ENCODE measurements at regions not wholly inside any gene's neighbourhood (a gene's known extent, or its start where the extent isn't known, plus 50 kb on each side); places are given as distances from the start of the nearest gene placed in this dataset.
"Not testable (repeated sequence)": the region's sequence is repeated elsewhere in the genome, so short reads cannot be mapped to it uniquely, and the experiment has no call there.

GRCh38 chr1:4128616-4129015, 228.5 kb upstream of the C1orf174 start:
- Histone ChIP-seq H3K4me1 (ENCODE audit: control insufficient read depth in 1 of 2, insufficient read depth in 2 of 2, low read length in 2 of 2) (no peaks in the 10 kb centered on the region), H3K27me3 (ENCODE audit: low read depth, low read length) (no peaks in the 10 kb centered on the region), H3K27ac (ENCODE audit: low read length) (no peak overlapping the region), H3K9me3 (ENCODE audit: control insufficient read depth in 1 of 2, low read length in 2 of 2) (no peaks in the 10 kb centered on the region), H3K36me3 (ENCODE audit: control insufficient read depth in 1 of 2, insufficient read depth in 2 of 2, low read length in 2 of 2) (no peaks in the 10 kb centered on the region), H3K4me3 (ENCODE audit: low read depth in 1 of 2, low read length in 2 of 2) (no peak overlapping the region)

- Histone ChIP-seq H3K27ac (ENCODE audit: low read length) (no peak overlapping the region), H3K4me3 (ENCODE audit: low read depth in 1 of 2, low read length in 2 of 2) (no peak overlapping the region), H3K4me1 (ENCODE audit: control insufficient read depth in 1 of 2, insufficient read depth in 2 of 2, low read length in 2 of 2) (no peaks in the 10 kb centered on the region), H3K9me3 (ENCODE audit: control insufficient read depth in 1 of 2, low read length in 2 of 2) (no peaks in the 10 kb centered on the region), H3K36me3 (ENCODE audit: control insufficient read depth in 1 of 2, insufficient read depth in 2 of 2, low read length in 2 of 2) (no peaks in the 10 kb centered on the region), H3K27me3 (ENCODE audit: low read depth, low read length) (no peaks in the 10 kb centered on the region)
These were observed 229.6 kb upstream of the C1orf174 start for GRCh38 chr1:4129693-4130092.

- Histone ChIP-seq H3K36me3 (ENCODE audit: control insufficient read depth in 1 of 2, insufficient read depth in 2 of 2, low read length in 2 of 2) (no peaks in the 10 kb centered on the region), H3K27ac (ENCODE audit: low read length) (no peak overlapping the region), H3K4me1 (ENCODE audit: control insufficient read depth in 1 of 2, insufficient read depth in 2 of 2, low read length in 2 of 2) (no peaks in the 10 kb centered on the region), H3K9me3 (ENCODE audit: control insufficient read depth in 1 of 2, low read length in 2 of 2) (no peaks in the 10 kb centered on the region), H3K27me3 (ENCODE audit: low read depth, low read length) (no peaks in the 10 kb centered on the region), H3K4me3 (ENCODE audit: low read depth in 1 of 2, low read length in 2 of 2) (no peak overlapping the region)
These were observed 230.0 kb upstream of the C1orf174 start for GRCh38 chr1:4130096-4130495.

DNA sequence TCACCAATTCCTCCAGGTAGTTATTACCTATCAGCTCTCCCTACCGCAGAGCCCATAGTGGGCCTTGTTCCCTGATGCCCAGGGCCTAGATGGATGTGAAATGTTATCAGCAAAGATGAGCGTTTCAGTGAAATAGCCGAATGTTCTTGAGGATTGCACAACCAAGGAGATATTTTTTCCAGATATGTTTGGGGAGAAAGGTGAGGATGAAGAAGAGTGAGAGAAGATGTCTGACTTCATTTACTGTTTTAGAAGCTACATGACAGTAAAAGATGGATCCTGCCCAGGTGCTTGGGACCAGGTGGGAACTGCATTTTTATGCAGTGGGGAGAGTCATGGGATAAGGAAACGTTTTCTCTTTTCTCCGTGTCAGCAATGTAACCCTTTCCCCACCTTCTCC, 231.7 kb upstream of the C1orf174 start:
- Histone ChIP-seq H3K27me3 (ENCODE audit: low read depth, low read length) (no peaks in the 10 kb centered on the region), H3K27ac (ENCODE audit: low read length) (no peak overlapping the region), H3K4me1 (ENCODE audit: control insufficient read depth in 1 of 2, insufficient read depth in 2 of 2, low read length in 2 of 2) (no peaks in the 10 kb centered on the region), H3K4me3 (ENCODE audit: low read depth in 1 of 2, low read length in 2 of 2) (no peak overlapping the region), H3K9me3 (ENCODE audit: control insufficient read depth in 1 of 2, low read length in 2 of 2) (peaks cover 0 to 5% of the 10 kb centered on the region in 2 donors), H3K36me3 (ENCODE audit: control insufficient read depth in 1 of 2, insufficient read depth in 2 of 2, low read length in 2 of 2) (no peaks in the 10 kb centered on the region)

- H3K9me3 ChIP-seq (ENCODE audit: control insufficient read depth in 1 of 2, low read length in 2 of 2), result peaks cover 0 to 5% of the 10 kb centered on the region in 2 donors
These were observed 232.6 kb upstream of the C1orf174 start for GRCh38 chr1:4132352-4133296.

GRCh38 chr1:4133297-4133938, 233.3 kb upstream of the C1orf174 start:
- H3K36me3 ChIP-seq (ENCODE audit: control insufficient read depth in 1 of 2, insufficient read depth in 2 of 2, low read length in 2 of 2), result no peaks in the 10 kb centered on the region
- no peak overlapping the region for H3K4me3 ChIP-seq (ENCODE audit: low read depth in 1 of 2, low read length in 2 of 2)
- H3K27me3 ChIP-seq (ENCODE audit: low read depth, low read length), result no peaks in the 10 kb centered on the region
- no peak overlapping the region for H3K27ac ChIP-seq (ENCODE audit: low read length)
- no peaks in the 10 kb centered on the region for H3K4me1 ChIP-seq (ENCODE audit: control insufficient read depth in 1 of 2, insufficient read depth in 2 of 2, low read length in 2 of 2)
- peaks cover 0 to 5% of the 10 kb centered on the region in 2 donors for H3K9me3 ChIP-seq (ENCODE audit: control insufficient read depth in 1 of 2, low read length in 2 of 2)

More at GRCh38 chr1:4132352-4133296, 232.6 kb upstream of the C1orf174 start:
- Histone ChIP-seq H3K36me3 (ENCODE audit: control insufficient read depth in 1 of 2, insufficient read depth in 2 of 2, low read length in 2 of 2) (no peaks in the 10 kb centered on the region), H3K4me3 (ENCODE audit: low read depth in 1 of 2, low read length in 2 of 2) (no peak overlapping the region), H3K4me1 (ENCODE audit: control insufficient read depth in 1 of 2, insufficient read depth in 2 of 2, low read length in 2 of 2) (no peaks in the 10 kb centered on the region), H3K27me3 (ENCODE audit: low read depth, low read length) (no peaks in the 10 kb centered on the region), H3K27ac (ENCODE audit: low read length) (no peak overlapping the region)

- H3K36me3 ChIP-seq (ENCODE audit: control insufficient read depth in 1 of 2, insufficient read depth in 2 of 2, low read length in 2 of 2), result no peaks in the 10 kb centered on the region
- no peaks in the 10 kb centered on the region for H3K27me3 ChIP-seq (ENCODE audit: low read depth, low read length)
- H3K27ac ChIP-seq (ENCODE audit: low read length), result no peak overlapping the region
- H3K9me3 ChIP-seq (ENCODE audit: control insufficient read depth in 1 of 2, low read length in 2 of 2), result peaks cover 0 to 5% of the 10 kb centered on the region in 2 donors
- no peaks in the 10 kb centered on the region for H3K4me1 ChIP-seq (ENCODE audit: control insufficient read depth in 1 of 2, insufficient read depth in 2 of 2, low read length in 2 of 2)
- no peak overlapping the region for H3K4me3 ChIP-seq (ENCODE audit: low read depth in 1 of 2, low read length in 2 of 2)
These were observed 233.9 kb upstream of the C1orf174 start for GRCh38 chr1:4133939-4134321.

GRCh38 chr1:4135853-4136252, 235.8 kb upstream of the C1orf174 start:
- not testable (repeated sequence) for H3K4me3 ChIP-seq (ENCODE audit: low read depth in 1 of 2, low read length in 2 of 2); H3K4me1 ChIP-seq (ENCODE audit: control insufficient read depth in 1 of 2, insufficient read depth in 2 of 2, low read length in 2 of 2); H3K36me3 ChIP-seq (ENCODE audit: control insufficient read depth in 1 of 2, insufficient read depth in 2 of 2, low read length in 2 of 2); H3K9me3 ChIP-seq (ENCODE audit: control insufficient read depth in 1 of 2, low read length in 2 of 2); H3K27ac ChIP-seq (ENCODE audit: low read length); H3K27me3 ChIP-seq (ENCODE audit: low read depth, low read length)

DNA sequence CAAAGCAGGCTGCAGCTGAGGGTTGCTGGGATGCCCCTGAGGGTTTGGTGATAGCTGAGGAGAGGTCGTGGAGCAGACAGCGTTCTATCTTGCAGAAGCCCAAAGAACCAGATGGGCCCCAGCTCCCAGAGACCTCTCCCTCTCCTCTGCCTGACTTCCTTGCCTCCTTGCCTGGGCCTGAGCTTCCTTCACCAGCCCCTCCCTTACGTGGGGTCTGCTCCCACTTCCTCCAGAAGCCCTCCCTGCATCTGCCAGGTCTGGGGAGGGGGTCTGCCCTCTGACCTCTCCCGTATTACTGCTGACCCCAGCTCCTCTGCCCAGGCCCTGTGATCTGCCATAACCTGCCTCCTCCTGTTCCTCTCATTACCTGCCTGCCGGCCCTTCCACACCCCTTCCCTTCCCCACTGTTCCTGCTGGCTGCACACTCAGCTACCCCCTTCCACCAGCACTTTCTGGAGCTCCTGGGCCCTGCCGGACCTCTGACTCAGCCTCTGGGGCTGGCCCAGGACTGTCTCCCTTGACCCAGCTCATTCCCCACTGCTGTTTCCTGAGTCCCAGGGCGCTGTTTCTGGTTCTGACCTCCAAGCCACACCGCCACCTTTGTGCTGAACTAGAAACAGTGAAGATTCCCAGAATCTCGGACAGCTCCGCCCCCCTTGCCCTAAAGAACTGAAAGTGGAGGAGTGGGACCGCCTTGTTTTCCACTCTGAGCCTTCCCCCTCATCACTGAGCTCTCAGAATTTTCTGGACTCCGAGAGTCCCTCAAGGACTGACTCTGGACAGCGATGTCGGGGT, 237.7 kb upstream of the C1orf174 start:
- peaks cover 0 to 5% of the 10 kb centered on the region in 2 donors for H3K9me3 ChIP-seq (ENCODE audit: control insufficient read depth in 1 of 2, low read length in 2 of 2)
- H3K4me3 ChIP-seq (ENCODE audit: low read depth in 1 of 2, low read length in 2 of 2), result no peak overlapping the region
- H3K4me1 ChIP-seq (ENCODE audit: control insufficient read depth in 1 of 2, insufficient read depth in 2 of 2, low read length in 2 of 2), result no peaks in the 10 kb centered on the region
- H3K27me3 ChIP-seq (ENCODE audit: low read depth, low read length), result no peaks in the 10 kb centered on the region
- no peaks in the 10 kb centered on the region for H3K36me3 ChIP-seq (ENCODE audit: control insufficient read depth in 1 of 2, insufficient read depth in 2 of 2, low read length in 2 of 2)
- H3K27ac ChIP-seq (ENCODE audit: low read length), result no peak overlapping the region

DNA sequence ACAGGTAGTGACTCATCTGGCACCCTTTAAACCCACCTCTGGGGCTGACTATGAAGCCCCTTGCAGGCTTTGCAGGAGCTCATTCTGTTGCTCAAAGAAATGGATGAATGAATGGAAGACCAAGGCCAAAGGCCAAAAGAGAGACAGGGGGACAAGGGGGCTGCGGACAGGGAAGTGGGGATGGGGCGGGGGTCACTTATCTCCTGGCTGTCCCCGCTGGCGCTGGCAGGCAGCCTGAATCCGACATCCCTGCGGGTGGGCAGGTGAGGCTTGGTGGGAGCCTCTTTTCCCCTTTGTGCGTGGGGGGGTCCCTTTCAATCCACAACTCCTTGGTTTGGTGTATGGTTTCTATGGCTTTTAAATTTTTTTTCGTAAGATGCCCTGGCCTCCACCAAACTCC, 239.6 kb upstream of the C1orf174 start:
- Histone ChIP-seq H3K27me3 (ENCODE audit: low read depth, low read length) (no peaks in the 10 kb centered on the region), H3K36me3 (ENCODE audit: control insufficient read depth in 1 of 2, insufficient read depth in 2 of 2, low read length in 2 of 2) (no peaks in the 10 kb centered on the region), H3K4me3 (ENCODE audit: low read depth in 1 of 2, low read length in 2 of 2) (no peak overlapping the region), H3K4me1 (ENCODE audit: control insufficient read depth in 1 of 2, insufficient read depth in 2 of 2, low read length in 2 of 2) (no peaks in the 10 kb centered on the region), H3K9me3 (ENCODE audit: control insufficient read depth in 1 of 2, low read length in 2 of 2) (peaks cover 0 to 5% of the 10 kb centered on the region in 2 donors), H3K27ac (ENCODE audit: low read length) (no peak overlapping the region)

- Histone ChIP-seq H3K36me3 (ENCODE audit: control insufficient read depth in 1 of 2, insufficient read depth in 2 of 2, low read length in 2 of 2) (no peaks in the 10 kb centered on the region), H3K9me3 (ENCODE audit: control insufficient read depth in 1 of 2, low read length in 2 of 2) (peaks cover 0 to 5% of the 10 kb centered on the region in 2 donors), H3K4me1 (ENCODE audit: control insufficient read depth in 1 of 2, insufficient read depth in 2 of 2, low read length in 2 of 2) (no peaks in the 10 kb centered on the region), H3K27me3 (ENCODE audit: low read depth, low read length) (no peaks in the 10 kb centered on the region), H3K4me3 (ENCODE audit: low read depth in 1 of 2, low read length in 2 of 2) (no peak overlapping the region), H3K27ac (ENCODE audit: low read length) (no peak overlapping the region)
These were observed 240.2 kb upstream of the C1orf174 start for GRCh38 chr1:4140241-4140640.

Measured in muscle layer of duodenum (tissue), 2 donors.